ENCODE measurements at regions not wholly inside any gene's neighbourhood (a gene's known extent, or its start where the extent isn't known, plus 50 kb on each side); places are given as distances from the start of the nearest gene placed in this dataset.
A peak's percentile ranks its signal among the peaks of the same experiment; 100 is the strongest.

DNA sequence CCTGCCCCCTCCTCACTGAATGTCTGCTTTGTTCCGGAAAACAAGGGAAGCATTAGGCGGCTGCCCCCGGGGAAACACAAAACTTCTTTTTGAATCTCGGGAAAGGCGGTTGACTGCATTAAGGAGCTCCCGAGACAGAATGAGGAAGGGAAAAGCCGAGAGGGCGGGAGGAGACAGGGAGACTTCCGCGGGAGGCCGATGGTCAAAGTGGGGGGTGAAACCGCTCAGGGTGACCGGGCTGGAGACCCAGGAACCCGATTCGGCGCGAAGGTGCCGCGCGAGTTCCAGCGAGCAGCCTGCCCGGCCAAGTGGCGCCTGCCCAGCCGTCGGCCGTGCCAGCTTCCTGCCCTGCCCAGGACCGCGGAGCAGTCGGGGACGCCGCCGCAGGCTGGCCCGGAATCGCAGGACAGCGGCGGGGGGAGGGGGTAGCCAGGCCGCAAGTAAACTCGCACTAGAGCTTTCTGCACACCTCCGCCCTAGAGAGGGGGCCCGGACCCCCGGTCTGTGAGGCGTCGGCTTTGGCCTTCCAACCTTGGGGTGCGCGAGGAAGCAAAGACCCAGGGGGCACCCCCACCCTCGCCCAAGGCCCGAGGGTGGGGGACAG is 55.1 kb upstream of the BCOR start:
- FAIRE-seq (no peak), DNase-seq (ENCODE audit: low read depth) (no peak)
- TF ChIP-seq, protein P1, sequence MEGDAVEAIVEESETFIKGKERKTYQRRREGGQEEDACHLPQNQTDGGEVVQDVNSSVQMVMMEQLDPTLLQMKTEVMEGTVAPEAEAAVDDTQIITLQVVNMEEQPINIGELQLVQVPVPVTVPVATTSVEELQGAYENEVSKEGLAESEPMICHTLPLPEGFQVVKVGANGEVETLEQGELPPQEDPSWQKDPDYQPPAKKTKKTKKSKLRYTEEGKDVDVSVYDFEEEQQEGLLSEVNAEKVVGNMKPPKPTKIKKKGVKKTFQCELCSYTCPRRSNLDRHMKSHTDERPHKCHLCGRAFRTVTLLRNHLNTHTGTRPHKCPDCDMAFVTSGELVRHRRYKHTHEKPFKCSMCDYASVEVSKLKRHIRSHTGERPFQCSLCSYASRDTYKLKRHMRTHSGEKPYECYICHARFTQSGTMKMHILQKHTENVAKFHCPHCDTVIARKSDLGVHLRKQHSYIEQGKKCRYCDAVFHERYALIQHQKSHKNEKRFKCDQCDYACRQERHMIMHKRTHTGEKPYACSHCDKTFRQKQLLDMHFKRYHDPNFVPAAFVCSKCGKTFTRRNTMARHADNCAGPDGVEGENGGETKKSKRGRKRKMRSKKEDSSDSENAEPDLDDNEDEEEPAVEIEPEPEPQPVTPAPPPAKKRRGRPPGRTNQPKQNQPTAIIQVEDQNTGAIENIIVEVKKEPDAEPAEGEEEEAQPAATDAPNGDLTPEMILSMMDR (IDR thresholded peaks at IDR 0.05; ENCODE audit: insufficient read depth, low read length, severe bottlenecking) = no peak
- Histone ChIP-seq H3K4me3 (ENCODE audit: low read depth, low read length) (peak overlapping the region; percentile 37), H3K27me3 (ENCODE audit: control insufficient read depth, insufficient read depth, low read length) (no peaks in the 10 kb centered on the region), H3K36me3 (ENCODE audit: control insufficient read depth, insufficient read depth, low read length) (no peaks in the 10 kb centered on the region)

DNA sequence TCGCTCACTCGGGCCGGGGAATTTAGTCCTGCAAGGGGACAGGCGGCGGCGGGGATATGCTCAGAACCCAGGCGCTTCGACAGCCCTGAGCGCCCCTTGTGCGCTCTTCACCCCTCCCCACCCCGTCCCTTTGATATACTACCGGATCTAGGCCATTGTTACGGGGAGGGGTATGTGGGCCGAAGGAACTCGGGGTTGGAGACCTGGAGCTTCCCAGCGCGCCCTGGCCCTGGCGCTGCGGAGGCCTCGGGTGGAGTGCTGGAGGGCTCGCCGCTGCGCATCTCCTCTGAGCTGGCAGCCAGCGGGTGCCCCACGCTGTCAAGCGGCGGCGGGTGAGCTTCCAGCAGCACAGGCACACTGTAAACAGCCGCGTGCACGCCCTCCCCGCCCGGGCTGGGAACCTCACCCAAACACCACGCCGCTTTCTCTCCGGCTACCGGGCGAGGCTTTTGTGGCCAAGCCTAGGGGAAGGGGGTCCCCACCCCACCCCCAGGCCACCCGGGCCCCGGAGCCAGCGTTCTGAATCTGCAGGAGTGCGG is 54.5 kb upstream of the BCOR start:
- no peaks in the 10 kb centered on the region for H3K36me3 ChIP-seq (ENCODE audit: control insufficient read depth, insufficient read depth, low read length)
- TF ChIP-seq, protein P1 (IDR thresholded peaks at IDR 0.05; ENCODE audit: insufficient read depth, low read length, severe bottlenecking) = no peak
- FAIRE-seq = no peak
- H3K27me3 ChIP-seq (ENCODE audit: control insufficient read depth, insufficient read depth, low read length) = no peaks in the 10 kb centered on the region
- DNase-seq (ENCODE audit: low read depth) = no peak
- peak overlapping the region; percentile 37 for H3K4me3 ChIP-seq (ENCODE audit: low read depth, low read length)

DNA sequence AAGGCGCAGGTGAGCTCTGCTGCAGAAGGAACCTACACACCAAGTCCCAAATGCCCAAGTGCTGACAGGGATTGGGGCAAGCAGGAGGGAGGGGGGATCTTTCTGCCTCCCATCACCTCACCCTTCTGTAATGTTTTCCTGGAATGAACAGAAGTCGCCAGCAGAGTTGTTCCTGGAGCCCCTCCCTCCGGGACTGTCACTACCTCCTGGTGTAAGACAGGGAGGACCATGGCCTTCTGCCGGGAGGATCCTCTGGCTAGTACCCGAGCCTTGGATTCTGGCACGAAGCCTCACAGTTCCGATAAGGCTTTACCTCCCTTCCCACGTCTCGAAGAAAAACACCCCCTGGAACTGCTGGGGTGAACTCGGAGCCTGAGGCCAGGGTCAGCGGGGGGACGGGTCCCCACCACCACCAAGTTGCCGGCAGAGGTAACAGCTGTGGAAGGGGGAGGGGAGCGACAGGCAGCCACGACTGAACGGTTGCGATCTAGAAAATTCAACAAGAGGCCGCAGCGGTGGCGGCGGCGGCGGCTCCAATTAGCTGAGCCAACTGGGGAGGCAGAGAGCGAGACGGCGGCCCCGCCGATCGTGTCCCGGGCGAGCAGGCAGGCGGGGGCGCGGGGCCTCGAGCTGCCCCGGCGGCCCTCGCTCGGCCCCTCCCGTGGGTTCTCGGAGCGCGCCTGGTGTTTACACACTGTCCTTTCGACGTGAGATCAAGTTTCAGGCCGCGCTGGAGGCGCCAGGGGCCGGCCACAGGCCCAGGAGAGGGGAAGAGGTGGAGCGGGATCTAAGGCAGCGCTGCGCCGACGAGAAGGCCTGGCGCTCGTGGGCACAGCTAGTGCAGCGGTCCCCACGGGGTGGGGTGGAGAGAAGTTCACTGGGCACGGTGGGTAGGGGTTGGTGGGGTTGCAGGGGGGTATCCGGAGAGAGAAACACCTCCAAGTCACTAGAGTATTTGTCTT is 53.7 kb upstream of the BCOR start:
- H3K27me3 ChIP-seq (ENCODE audit: control insufficient read depth, insufficient read depth, low read length) = no peaks in the 10 kb centered on the region
- TF ChIP-seq, protein P1 (IDR thresholded peaks at IDR 0.05; ENCODE audit: insufficient read depth, low read length, severe bottlenecking) = no peak
- DNase-seq (ENCODE audit: low read depth) (no peak), FAIRE-seq (no peak)
- H3K4me3 ChIP-seq (ENCODE audit: low read depth, low read length) = no peak overlapping the region
- no peaks in the 10 kb centered on the region for H3K36me3 ChIP-seq (ENCODE audit: control insufficient read depth, insufficient read depth, low read length)

DNA sequence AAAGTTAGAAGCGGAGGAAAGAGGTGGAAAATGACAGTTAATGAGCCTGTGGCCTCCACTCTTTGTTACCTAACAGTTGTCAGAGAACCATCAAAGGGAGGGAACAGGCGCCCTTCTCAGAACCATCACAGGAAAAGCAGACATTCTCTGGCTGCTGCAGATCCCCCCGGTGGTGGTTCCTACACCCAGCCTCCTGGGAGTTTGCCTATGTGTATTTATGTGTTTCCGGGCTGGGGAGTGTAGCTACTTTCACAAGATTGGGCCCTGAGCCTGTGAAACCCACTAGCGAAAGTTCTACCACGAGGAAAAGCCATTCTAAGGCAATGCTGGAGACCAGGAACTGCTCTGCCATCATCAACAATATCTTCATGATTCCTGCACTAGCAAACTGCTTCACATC is 52.7 kb upstream of the BCOR start:
- TF ChIP-seq, protein P1 (IDR thresholded peaks at IDR 0.05; ENCODE audit: insufficient read depth, low read length, severe bottlenecking) = no peak
- no peak for FAIRE-seq

DNA sequence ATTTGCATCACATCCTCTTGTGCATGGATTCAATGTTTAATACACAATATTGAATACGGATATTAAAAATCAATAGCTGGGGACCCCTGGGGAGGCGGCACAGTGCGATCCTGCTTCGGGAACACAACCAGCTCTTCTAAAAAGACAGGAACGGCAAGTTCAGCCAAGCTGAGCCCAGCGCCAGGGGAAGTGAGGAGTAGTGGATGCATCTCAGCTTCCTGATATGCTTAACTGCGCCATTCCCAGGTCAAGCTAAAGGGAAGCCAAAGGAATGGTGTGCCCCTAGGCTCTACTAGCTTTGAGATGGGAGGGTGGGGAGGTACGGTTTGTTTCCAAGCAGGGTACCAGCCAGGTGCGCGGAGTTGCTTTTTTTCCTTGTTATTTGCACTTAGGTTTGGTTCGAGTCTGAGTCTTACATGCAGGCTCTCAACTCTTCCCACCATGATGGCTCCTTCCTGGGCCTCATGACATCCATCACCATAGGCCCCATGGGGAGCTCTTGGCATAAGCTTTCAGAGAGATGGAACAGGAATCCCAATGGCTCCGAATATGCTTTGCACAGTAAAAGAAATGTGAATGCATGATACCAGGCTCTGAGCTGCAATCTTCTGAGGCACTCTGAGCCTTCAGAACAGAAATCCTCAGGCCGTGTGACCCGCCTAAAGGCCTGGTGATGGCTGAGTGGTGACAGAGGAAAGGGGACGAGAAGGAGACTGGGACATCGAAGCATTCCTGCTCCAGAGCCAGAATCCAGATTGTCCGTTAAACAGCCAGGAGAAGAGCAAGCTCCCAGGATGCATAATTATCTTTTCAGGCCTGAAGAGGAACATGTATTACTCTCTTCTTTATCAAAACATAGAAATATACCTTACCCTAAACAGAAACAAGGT is 51.8 kb upstream of the BCOR start:
- Histone ChIP-seq H3K36me3 (ENCODE audit: control insufficient read depth, insufficient read depth, low read length) (no peaks in the 10 kb centered on the region), H3K27me3 (ENCODE audit: control insufficient read depth, insufficient read depth, low read length) (no peaks in the 10 kb centered on the region), H3K4me3 (ENCODE audit: low read depth, low read length) (no peak overlapping the region)
- TF ChIP-seq, protein P1 (IDR thresholded peaks at IDR 0.05; ENCODE audit: insufficient read depth, low read length, severe bottlenecking) = no peak
- FAIRE-seq (no peak), DNase-seq (ENCODE audit: low read depth) (no peak)

More for the DNA sequence above, 52.7 kb upstream of the BCOR start:
- Histone ChIP-seq H3K27me3 (ENCODE audit: control insufficient read depth, insufficient read depth, low read length) (no peaks in the 10 kb centered on the region), H3K36me3 (ENCODE audit: control insufficient read depth, insufficient read depth, low read length) (no peaks in the 10 kb centered on the region), H3K4me3 (ENCODE audit: low read depth, low read length) (no peak overlapping the region)
- no peak for DNase-seq (ENCODE audit: low read depth)

Measured in bronchial epithelial cell (primary cell).